NCI-H345 (cell line): ENCODE measurements at regions not wholly inside any gene's neighbourhood (a gene's known extent, or its start where the extent isn't known, plus 50 kb on each side); places are given as distances from the start of the nearest gene placed in this dataset.
"Not testable (repeated sequence)": the region's sequence is repeated elsewhere in the genome, so short reads cannot be mapped to it uniquely, and the experiment has no call there.

Source experiments
- DNase-seq: peaks from one replicate; lab custom pipeline; 2025; lab: John Stamatoyannopoulos, UW

DNA sequence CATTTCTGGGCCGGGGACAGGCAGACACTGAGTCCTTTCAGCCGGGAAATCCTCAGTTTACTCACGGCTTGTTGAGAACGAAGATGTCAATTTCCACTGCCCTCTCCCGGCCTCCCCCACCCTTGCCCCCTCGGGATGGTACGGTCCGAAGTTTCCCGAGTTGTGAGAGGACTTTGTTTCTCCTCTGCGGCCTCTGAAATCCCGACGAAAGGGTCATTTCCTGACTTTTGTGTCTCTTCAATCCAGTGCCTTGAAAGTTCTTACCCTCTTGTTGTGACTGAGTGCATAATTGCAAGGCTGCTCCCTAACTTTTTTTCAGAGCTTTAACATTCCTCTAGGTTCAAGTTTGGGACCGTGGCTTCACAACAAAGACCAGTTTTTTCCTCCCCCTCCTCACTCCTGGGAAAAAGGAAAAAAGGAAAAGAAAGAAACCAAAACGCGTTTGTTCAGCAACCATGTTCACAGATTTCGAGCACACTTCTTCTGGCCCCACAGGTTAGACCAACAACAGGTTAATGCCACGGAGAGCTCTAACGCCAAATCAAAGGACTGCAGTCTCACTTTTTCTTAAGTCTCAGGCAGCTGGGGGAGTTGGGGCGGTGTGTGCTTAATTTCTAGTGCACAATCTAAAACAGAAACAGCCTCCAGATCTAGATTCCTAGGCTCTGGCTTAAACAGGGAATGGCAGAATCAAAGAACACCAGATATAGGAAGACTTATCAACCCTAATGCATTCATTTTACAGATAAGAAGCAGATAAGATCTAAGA is 138.9 kb downstream of the TMCO5A start:
- DNase-seq, result no peak

DNA sequence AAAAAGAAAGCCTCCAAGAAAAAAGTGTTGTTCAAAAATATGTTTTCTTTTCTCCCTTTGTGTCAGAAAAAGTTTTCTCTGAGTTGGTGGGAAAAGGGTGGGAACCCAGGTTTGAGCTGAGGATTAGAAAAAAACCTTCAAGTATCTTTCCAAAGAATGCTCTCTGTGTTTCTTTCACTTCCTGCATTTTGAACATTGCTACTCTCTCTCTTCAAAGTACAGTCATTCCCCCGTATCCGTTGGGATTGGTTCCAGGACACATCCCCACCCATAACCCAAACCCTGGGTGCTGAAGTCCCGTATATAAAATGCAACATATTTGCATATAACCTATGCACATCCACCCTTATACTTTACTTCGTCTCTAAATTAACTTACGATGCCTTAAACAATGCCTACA is 139.6 kb downstream of the TMCO5A start:
- no peak for DNase-seq

DNA sequence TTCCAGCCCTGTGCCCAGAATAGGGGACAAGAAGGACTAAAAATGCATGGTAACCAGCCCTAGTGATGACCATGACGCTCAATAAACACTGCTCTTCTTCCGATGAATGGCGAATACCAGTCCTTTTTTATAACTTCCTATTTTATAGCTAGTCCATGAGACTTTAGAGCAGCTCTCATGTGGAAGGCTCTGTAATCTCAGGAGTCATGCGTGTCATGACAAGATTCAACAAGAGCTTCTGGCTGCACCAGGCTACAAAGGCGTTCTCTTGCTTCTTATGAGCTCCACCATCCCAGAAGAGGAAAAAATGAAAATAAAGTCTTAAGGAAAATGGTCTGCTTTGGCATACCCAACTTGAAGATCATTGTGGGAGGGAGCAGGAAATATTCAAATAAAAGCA is 141.0 kb downstream of the TMCO5A start:
- DNase-seq, result no peak

- DNase-seq, result peak; percentile 0
Observed at GRCh38 chr15:38076786-38077185, 142.3 kb downstream of the TMCO5A start.

- no peak for DNase-seq
Observed at GRCh38 chr15:38079236-38079635, 144.8 kb downstream of the TMCO5A start.

GRCh38 chr15:38080651-38081275 is 146.3 kb downstream of the TMCO5A start:
- no peak for DNase-seq

- no peak for DNase-seq
Observed at GRCh38 chr15:38084289-38084688, 149.8 kb downstream of the TMCO5A start.

- no peak for DNase-seq
Observed at GRCh38 chr15:38085114-38085513, 150.7 kb downstream of the TMCO5A start.

- DNase-seq, result no peak
Observed at GRCh38 chr15:38085931-38086568, 151.6 kb downstream of the TMCO5A start.

DNA sequence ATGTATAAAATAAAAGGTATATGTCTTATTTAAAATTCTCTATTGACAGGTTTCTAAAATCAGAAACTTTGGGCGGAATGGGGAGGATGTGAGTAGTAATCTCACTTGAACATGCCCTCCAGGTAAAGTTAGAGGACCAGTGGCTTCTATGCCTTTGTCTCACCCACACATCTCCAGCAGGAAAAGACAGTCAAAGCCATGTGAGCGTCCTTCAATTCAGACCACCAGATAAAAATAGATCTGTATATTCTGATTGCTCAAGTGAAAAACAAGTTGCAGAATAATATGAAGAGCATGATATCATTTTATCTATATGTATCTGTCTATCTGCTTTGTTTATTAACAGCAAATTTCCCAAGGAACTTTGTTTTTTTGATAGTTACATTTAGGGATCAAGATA is 152.2 kb downstream of the TMCO5A start:
- no peak for DNase-seq

- no peak for DNase-seq
Observed at GRCh38 chr15:38088971-38089370, 154.5 kb downstream of the TMCO5A start.

DNA sequence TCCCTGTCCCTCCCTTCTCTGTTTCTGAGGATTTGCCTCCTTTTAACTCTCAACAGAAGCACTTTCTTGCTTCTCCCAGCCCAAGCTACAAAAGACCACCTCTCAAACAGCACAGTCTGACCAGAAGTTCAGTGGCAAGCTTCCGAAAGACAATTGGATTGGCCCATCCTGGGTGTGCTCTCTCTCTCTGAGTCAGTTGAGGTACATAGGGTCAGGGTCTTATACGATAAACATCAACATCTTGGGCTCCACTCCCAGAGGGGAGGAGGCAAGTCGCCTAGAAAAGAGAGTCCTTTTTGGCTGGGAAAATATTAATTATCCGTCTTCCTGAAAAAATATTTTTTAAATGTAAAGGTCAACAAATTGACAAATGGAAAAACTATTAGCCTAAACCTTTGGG is 155.8 kb downstream of the TMCO5A start:
- DNase-seq, result no peak

DNA sequence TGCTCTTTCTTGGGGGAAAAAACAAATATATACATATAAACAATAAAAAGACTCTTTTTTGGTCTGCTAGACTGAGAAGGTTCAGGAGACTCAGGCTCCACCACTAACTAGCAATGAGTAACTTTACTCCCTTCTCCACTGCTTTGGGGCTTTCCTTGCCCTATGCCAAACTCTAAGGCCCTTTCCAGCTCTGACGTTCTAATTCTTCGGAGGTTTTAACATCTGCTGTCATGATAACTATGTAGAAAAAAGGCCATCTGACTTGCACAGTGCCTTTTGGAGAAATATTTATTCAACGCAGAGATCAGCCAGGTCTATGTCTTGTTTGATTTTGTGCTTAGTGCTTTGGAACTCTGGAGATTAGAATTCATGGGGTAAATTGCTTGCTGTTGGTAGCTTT is 156.2 kb downstream of the TMCO5A start:
- DNase-seq, result no peak

DNA sequence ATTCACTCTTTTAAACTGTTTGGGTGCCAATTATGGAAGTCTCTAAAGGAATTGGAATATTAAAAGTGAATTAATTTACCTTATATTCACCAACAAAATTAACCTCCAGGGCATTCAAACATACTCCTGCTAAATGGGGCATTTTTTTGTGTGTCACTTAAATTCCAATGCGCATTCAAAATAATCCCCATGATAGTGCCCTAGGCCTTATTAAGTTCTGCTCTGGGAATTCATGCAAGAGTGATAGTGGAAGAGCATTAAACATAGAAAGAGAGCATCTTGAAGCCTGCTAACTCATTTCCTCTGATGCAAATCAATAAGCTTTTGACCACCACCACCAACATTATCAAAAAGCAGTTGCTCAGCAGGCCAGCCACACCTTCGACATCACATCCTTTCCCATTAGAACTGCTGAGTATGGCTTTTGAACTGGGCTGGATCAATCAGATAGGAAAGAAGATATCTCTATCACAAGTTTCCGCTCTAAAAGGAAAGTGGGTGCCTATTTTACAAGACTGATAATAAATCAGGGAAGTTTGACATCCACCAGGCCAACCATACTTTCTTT is 156.7 kb downstream of the TMCO5A start:
- DNase-seq, result no peak

GRCh38 chr15:38093931-38094330 is 158.7 kb upstream of the SPRED1 start:
- no peak for DNase-seq

DNA sequence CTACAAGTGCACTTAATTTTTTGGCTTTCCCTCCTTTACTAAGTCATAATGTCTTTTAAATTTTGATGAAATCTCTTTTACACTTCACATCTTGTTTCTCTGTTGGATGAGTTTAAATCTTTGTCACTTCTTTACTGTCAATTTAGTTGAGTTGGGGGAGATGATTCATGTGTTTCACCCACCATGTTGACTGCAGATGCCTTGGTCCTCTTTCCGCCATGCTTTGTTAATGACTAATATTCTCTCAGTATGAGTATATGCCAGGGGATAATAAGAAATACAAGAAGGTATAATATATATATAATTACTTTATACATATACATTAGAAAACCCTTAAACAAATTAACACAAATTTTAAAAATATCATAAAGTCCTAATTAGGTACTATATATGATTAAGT is 149.7 kb upstream of the SPRED1 start:
- DNase-seq, result no peak

DNA sequence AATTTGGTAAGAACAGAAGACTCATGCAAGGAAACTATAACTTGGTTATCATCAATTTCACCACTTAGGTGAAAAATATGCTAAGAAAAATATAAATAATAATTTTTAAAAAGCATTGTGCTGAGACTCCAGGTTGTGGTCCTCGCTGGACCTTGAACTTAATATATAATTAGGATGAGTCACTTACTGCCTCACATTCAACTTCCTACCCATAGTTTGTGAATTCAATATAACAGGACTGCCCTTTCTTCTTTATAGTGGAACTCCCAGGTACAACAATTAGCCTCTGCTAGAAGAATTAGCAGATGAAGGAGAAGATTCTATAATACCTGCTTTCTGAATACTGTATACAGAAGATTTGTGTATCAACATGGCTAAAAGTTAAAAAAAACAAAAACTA is 149.1 kb upstream of the SPRED1 start:
- no peak for DNase-seq

- no peak for DNase-seq
Observed at GRCh38 chr15:38111070-38111469, 141.6 kb upstream of the SPRED1 start.

DNA sequence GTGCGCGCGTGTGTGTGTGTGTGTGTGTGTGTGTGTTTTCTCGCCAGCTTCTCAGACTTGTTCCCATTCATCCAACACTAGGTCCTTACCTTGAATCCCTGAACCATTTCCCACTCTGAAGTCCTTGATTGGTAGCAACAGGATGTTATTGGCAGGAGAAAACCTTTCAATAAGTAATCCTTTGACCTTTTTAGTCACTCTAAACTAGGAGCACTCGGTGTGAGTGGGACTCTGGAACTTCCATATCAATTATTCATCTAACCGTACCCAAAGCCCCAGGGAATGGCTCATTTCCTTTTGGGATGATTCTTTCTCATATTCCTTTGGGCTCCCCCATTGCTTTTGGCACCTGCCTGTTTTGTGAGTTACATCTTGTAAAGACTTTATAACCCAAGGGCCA is 140.2 kb upstream of the SPRED1 start:
- no peak for DNase-seq

DNA sequence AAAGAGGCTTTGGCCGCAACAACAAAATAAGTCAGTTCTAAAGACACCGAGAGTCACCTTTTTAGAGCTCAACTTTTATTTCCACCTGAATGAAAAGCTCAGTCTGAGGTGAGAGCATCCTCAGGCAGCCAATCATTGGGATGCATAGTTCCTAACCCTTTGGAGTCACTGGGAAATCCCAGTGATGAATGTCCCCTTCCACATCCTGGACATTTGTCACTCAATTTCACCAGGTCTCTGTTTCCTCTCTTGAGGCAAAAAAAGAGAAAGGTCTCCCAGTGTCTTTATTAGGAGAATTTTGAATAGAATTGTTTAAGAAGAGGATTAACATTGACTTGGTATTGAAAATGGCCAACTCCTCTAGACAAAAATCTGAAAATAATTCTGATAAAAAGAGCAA is 137.5 kb upstream of the SPRED1 start:
- DNase-seq, result no peak

DNA sequence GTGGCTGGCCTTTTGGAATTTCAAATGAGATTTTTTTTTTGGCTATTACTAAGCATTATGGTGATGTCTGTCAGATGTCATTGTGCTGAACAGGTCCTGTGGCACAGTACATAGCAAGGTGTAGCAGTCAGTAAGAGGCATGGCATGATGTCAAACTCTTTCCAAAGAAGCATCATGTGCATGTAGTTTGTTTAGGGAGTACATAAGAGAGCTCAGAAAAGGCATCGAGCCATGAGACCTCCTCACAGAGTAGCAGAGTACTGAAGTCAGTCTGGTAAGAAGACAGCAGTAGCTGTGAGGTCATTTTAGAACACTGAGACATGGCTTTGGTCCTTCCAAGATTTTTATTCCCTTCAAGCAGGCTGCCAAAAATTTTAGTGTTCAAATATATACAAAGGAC is 134.9 kb upstream of the SPRED1 start:
- DNase-seq, result no peak

DNA sequence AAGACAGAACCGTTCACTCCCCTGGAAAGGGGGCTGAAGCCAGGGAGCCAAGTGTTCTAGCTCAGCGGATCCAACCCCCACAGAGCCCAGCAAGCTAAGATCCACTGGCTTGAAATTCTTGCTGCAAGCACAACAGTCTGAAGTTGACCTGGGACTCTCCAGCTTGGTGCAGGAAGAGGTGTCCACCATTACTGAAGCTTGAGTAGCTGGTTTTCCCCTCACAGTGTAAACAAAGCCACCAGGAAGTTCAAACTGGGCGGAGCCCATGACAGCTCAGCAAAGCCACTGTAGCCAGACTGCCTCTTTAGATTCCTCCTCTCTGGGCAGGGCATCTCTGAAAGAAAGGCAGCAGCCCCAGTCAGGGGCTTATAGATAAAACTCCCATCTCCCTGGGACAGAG is 132.8 kb upstream of the SPRED1 start:
- DNase-seq, result not testable (repeated sequence)

DNA sequence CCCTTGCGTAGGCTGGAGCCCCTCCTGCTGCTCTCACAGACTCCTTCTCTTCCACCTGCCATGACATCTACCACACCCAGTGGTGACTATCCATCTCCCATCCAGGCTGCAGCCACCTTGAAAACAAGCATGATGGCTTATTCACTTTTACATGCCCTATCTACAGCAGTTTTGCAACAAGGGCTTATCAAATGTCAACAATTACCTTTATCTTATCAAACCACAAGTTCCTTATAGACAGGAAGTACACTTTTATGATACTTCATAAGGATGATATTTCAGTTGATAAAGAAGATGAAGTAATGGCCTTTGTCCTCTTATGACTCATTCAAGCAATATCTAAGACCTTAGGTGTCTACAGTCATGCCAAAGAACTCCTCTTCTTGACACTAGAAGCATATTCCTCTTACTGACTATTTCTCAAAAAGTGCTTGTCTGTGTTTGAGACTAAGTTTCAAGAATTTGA is 125.3 kb upstream of the SPRED1 start:
- no peak for DNase-seq
